C4-2B (cell line): ENCODE measurements at regions not wholly inside any gene's neighbourhood (a gene's known extent, or its start where the extent isn't known, plus 50 kb on each side); places are given as distances from the start of the nearest gene placed in this dataset.

Experiments
- H3K27ac ChIP-seq: fragments of 450-650 bp; 2 replicates; pipeline ENCODE4 v1.5.1; 2017
- ZFX ChIP-seq: fragments of 450-650 bp; IDR thresholded peaks from 2 replicates; pipeline ENCODE4 v1.6.1; 2017
- TF ChIP-seq, protein P1 (sequence below): fragments of 450-650 bp; conservative IDR thresholded peaks from 2 replicates; pipeline ENCODE4 v1.5.1; 2017; ENCODE audit warnings: mild to moderate bottlenecking

DNA sequence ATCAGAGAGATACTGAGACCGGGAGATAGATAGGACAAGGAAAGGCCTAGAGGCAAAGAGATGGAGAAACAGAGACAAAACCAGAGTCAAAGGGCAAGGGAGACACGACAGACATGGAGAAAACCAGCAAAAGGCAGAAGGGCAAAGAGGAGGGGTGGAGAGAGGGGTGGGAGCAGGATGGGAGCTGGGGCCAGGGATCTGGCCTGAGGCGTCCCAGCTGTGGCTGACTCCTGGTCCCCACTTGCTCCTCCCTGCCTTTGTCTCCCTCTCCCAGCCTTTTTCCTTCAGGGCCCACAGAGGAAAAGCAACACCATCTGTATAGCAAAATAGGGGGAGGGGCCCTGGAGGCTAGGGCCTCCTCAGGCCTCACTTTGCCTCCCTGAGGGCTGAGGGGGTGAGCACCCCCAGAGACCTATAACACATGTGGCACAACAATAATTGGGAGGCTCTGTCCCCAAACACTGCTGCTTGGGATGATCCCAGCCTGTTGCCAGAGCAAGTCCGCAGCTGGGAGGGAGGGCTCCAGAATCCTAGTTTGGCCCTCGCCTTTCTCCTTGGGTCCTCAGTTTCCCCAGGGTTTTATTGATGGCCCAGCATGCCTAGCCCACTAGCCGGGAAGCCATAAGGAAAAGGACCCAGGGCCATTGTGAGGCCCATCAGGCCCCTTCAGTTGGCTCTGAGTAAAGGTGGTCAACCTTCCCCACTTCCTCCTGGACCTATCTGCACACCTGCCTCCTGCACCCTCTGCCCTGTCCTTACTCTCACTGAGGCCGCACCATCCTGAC is 96.8 kb downstream of the PJA1 start:
- no peak overlapping the region for H3K27ac ChIP-seq
- TF ChIP-seq, protein P1, sequence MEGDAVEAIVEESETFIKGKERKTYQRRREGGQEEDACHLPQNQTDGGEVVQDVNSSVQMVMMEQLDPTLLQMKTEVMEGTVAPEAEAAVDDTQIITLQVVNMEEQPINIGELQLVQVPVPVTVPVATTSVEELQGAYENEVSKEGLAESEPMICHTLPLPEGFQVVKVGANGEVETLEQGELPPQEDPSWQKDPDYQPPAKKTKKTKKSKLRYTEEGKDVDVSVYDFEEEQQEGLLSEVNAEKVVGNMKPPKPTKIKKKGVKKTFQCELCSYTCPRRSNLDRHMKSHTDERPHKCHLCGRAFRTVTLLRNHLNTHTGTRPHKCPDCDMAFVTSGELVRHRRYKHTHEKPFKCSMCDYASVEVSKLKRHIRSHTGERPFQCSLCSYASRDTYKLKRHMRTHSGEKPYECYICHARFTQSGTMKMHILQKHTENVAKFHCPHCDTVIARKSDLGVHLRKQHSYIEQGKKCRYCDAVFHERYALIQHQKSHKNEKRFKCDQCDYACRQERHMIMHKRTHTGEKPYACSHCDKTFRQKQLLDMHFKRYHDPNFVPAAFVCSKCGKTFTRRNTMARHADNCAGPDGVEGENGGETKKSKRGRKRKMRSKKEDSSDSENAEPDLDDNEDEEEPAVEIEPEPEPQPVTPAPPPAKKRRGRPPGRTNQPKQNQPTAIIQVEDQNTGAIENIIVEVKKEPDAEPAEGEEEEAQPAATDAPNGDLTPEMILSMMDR: no peak
- TF ChIP-seq ZFX: no peak

DNA sequence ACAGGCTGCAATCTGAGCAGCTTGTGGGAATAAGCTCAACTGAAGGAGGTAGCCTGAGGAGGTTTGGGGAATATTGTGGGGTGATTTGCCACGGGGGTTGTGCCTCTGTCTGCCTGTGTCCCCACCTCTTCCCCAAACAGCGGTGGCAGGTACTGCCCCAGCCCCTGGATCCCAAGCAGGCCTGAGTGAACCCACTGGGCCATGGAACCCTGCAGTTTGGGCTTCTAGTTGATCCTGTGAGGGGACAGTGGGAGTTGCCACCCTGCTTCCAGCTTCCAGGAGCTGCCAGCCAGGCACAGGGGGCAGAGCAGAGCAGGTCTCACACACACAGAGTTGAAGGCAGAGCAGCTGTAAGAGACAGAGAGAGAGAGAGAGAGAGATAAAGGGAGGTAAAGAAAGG is 97.4 kb downstream of the PJA1 start:
- TF ChIP-seq, protein P1: no peak
- no peak for TF ChIP-seq ZFX

DNA sequence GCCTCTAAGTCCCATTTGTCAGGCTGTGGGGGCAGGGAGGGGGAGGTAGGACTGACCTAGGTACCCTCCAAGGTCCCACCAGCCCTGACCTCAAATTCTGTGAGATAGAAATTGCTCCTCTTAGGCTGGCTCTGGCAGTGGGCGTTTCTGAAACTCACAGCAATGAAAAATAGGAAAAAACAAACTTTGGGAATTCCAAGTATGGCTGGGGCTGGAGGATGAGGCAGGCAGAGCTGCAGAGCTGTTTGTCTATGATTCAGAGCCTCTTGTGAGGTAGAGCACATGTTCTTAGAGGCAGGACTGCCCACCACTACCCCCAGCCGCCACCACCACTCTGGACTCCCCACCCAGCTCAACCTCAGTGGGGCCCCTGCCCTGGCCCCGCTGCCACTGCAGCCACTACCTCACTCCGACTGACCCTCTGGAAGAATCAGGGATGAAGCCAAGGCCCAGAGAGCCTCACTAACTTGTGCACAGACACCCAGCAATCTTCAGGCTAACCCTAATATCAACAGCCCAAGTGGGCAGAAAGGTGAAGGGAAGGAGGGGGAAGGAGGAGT is 98.2 kb downstream of the PJA1 start:
- no peak for TF ChIP-seq ZFX
- TF ChIP-seq, protein P1: no peak
- no peak overlapping the region for H3K27ac ChIP-seq

More for the DNA sequence above, 97.4 kb downstream of the PJA1 start:
- H3K27ac ChIP-seq: no peak overlapping the region

DNA sequence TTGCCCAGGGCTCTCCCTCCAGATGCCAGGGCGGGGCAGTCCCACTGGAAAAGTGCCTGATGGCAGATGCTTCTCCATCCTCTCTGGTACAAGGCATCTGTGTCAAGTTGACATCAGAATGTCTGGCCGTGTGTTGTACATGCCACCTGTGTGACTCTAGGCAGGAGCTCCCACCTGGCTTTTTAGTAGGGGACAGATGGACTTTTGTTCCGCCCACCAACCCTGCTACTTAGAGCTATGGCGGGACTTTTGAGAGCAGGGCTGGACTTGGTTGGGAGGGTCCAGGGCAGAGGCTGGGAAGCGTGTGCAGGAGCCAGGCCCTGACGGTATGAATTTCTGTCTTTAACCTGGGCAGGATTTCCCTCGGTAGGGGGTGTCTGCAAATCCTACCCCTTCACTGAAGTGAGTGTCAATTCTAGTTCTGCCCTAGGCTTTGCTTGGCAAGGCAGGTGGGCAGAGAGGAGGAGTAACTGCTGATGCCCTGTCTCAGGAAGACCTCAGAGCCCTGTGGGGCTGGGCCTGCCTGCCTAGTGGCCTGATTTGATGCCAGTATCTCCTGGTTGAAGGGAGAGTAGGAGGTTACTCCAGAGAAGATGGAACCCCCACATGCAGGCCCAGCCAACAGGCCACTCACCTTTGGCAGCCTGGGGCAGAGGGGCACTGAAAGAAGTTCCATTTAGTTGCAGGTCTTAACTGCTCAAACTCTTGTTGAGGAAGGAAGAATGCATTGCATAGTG is 99.1 kb downstream of the PJA1 start:
- TF ChIP-seq ZFX: no peak
- TF ChIP-seq, protein P1: no peak
- no peak overlapping the region for H3K27ac ChIP-seq

DNA sequence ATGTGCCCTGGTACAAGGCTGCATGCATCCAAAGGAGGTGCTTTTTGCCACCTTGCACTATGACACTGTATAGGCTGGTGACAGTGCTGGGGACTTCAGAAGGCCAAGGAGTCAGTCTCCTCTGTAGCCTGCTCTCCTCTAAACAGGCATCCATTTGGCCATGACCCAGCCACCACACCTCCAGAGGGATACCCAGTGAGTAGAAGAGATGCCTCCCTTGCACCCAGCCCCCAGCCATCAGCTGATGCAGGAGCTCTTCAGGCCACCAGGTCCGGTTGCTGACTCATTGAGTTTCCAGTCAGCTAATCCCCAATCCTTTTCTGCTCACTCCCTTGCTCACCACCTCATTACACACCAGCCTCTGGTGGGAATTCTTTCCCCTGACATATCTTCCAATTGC is 99.8 kb downstream of the PJA1 start:
- H3K27ac ChIP-seq: no peak overlapping the region
- TF ChIP-seq, protein P1: no peak
- no peak for TF ChIP-seq ZFX

DNA sequence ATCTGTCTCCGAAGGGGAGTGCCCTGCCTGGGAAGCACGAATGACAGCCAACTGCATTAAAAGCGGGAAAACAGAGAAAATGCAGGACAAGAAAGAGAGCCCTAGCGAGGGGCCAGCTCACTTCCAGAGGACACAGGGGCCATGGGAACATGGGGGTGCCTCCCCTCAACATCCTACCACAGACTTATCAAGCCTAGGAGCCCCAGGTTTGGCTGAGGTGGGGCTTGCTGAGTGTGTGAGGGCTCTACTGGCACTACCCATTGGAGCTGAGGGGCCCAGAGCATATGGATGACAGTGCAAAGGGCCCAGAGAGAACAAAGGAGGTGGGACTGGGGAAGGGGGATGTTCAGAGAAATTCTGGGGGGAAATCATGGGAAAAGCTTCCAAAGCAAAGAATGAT is 101.8 kb downstream of the PJA1 start:
- TF ChIP-seq, protein P1: no peak
- no peak for TF ChIP-seq ZFX
- H3K27ac ChIP-seq: no peak overlapping the region

DNA sequence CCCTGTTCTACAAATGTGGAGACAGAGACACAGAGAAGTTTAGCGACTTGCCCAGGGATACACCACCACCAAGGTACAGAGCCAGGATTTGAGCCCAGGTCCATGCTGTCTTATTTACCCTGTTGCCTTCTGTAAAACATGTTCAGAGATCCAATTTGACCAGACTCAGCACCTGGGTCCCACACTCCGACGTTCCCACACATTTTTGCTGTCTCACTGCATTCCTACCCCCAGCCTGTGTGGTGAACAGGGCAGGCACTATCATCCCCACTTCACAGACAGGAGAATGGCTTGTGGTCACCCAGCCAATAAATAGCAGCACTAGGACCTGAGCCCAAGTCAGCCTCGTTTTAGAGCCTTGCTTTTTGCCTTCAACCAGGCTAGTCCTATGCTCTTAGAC is 102.8 kb downstream of the PJA1 start:
- H3K27ac ChIP-seq: no peak overlapping the region
- TF ChIP-seq, protein P1: no peak
